K562 (cell line): ENCODE measurements at regions not wholly inside any gene's neighbourhood (a gene's known extent, or its start where the extent isn't known, plus 50 kb on each side); places are given as distances from the start of the nearest gene placed in this dataset.

Experiments used
- ATAC-seq: fragments of 200-7000 bp; cut with Tn5 transposase; 3 replicates; pipeline ENCODE4 v1.9.1; 2020; ENCODE audit warnings: moderate library complexity
- BruUV-seq: library from RNA; stranded (reverse); fragments of 400-500 nt; replicated peaks from 2 replicates; lab custom pipeline; 2021; lab: Mats Ljungman, UMichigan
- CTCF ChIA-PET: fragments of 300-600 bp; formaldehyde crosslinking; extraction: SDS; loops from one replicate; lab custom pipeline; 2021; ENCODE audit warnings: low intra/inter-chr PET ratio; lab: Yijun Ruan, JAX
- POLR2A ChIA-PET: fragments of 300-600, 350-650 bp; sonication (Branson Sonifier 250); formaldehyde crosslinking; extraction: SDS; loops from one replicate; lab custom pipeline; 2021; ENCODE audit warnings: antibody characterized with exemption, inconsistent platforms; lab: Yijun Ruan, JAX
- DNase-seq, 4 experiments: peaks; one replicate each; pipeline versions ENCODE4 v3.0.0 to v3.0.0-alpha.2; 2011 to 2018; ENCODE audit warnings: low spot score in 3 of 4, mixed read lengths in 3 of 4; ENCODE audit errors: extremely low read depth in 1 of 4
- FAIRE-seq: peaks from 2 replicates; lab custom pipeline; 2011; peaks lifted over from hg19 to GRCh38; lab: Jason Lieb, UNC
- H2AFZ ChIP-seq: 2 replicates; pipeline ENCODE4 v1.6.0; 2011; ENCODE audit warnings: low read depth, low read length, control low read depth, inconsistent platforms
- H3K27ac ChIP-seq: fragments of 200-600 bp; 3 replicates; pipeline ENCODE4 v1.8.0; 2011; ENCODE audit warnings: low read depth, mild to moderate bottlenecking, control low read depth, inconsistent platforms, low read length, moderate library complexity, mixed read lengths; ENCODE audit errors: extremely low read depth
- H3K27me3 ChIP-seq, 2 experiments: fragments of 300-600 bp in 1 of 2; 2 replicates in 1 of 2; 3 replicates in 1 of 2; pipeline versions ENCODE4 v1.6.0 to v1.8.0; 2011; ENCODE audit warnings: inconsistent platforms in 2 of 2, low read length in 2 of 2, mild to moderate bottlenecking in 1 of 2, mixed read lengths in 1 of 2, moderate library complexity in 1 of 2; ENCODE audit not compliant: control insufficient read depth in 2 of 2, insufficient read depth in 2 of 2
- H3K36me3 ChIP-seq: fragments of 300-600 bp; 3 replicates; pipeline ENCODE4 v1.8.0; 2011; ENCODE audit warnings: mild to moderate bottlenecking, low read length, inconsistent platforms; ENCODE audit not compliant: control insufficient read depth, insufficient read depth
- H3K4me1 ChIP-seq, 2 experiments: fragments of 200-600 bp in 1 of 2; replicated peaks in 1 of 2; 2 replicates in 1 of 2; 3 replicates in 1 of 2; pipeline versions ENCODE4 v1.5.1 to v1.8.0; 2011; ENCODE audit warnings: inconsistent platforms in 2 of 2, low read length in 2 of 2, mild to moderate bottlenecking in 1 of 2, mixed read lengths in 1 of 2, moderate library complexity in 1 of 2; ENCODE audit not compliant: control insufficient read depth in 2 of 2, insufficient read depth in 2 of 2
- H3K4me2 ChIP-seq: 2 replicates; pipeline ENCODE4 v1.6.1; 2011; ENCODE audit warnings: low read length, control low read depth, inconsistent platforms, mixed read lengths; ENCODE audit not compliant: insufficient read depth
- H3K4me3 ChIP-seq: fragments of 200-600 bp; sonication (generic), shearing (Covaris generic); 2 replicates; pipeline ENCODE4 v1.5.1; 2016; ENCODE audit warnings: control low read depth, inconsistent platforms
- H3K79me2 ChIP-seq: fragments of 200-600 bp; 3 replicates; pipeline ENCODE4 v1.8.0; 2011; ENCODE audit warnings: low read length, inconsistent platforms; ENCODE audit not compliant: control insufficient read depth, insufficient read depth
- H3K9ac ChIP-seq, 2 experiments: 2 replicates each; pipeline versions ENCODE4 v1.6.0 to v1.6.1; 2011; ENCODE audit warnings: low read depth in 2 of 2, low read length in 2 of 2, control low read depth in 1 of 2, inconsistent platforms in 1 of 2, mild to moderate bottlenecking in 1 of 2, mixed read lengths in 1 of 2; ENCODE audit not compliant: insufficient read depth in 1 of 2
- H3K9me1 ChIP-seq: one replicate; pipeline ENCODE4 v1.6.0; 2011; ENCODE audit warnings: inconsistent platforms, mild to moderate bottlenecking, low read length, moderate library complexity; ENCODE audit not compliant: control insufficient read depth, insufficient read depth
- H3K9me3 ChIP-seq: replicated peaks from 2 replicates; pipeline ENCODE4 v1.5.1; 2011; ENCODE audit warnings: low read depth, low read length, inconsistent platforms; ENCODE audit not compliant: control insufficient read depth, insufficient read depth
- H4K20me1 ChIP-seq: replicated peaks from 2 replicates; pipeline ENCODE4 v1.6.1; 2011; ENCODE audit warnings: low read length, inconsistent platforms, mixed read lengths; ENCODE audit not compliant: control insufficient read depth, insufficient read depth
- HBP1 ChIP-seq: fragments of 450-650 bp; formaldehyde crosslinking; IDR thresholded peaks from 2 replicates; pipeline ENCODE4 v1.4.0; 2022; ENCODE audit warnings: missing genetic modification characterization
- NELFE ChIP-seq: IDR thresholded peaks from 2 replicates; pipeline ENCODE4 v1.6.1; 2011; ENCODE audit warnings: mild to moderate bottlenecking; ENCODE audit not compliant: insufficient read depth, insufficient read length
- NR2C2 ChIP-seq, 2 experiments: fragments of 200-800 bp in 1 of 2; sonication (Bioruptor generic) in 1 of 2; sonication (generic) in 1 of 2; formaldehyde crosslinking in 1 of 2; IDR thresholded peaks; 2 replicates each; pipeline versions ENCODE4 v1.6.1 to v1.8.0; 2016 to 2022; ENCODE audit warnings: mild to moderate bottlenecking in 1 of 2, missing compliant biosample characterization in 1 of 2, missing genetic modification characterization in 1 of 2, missing genetic modification reagents in 1 of 2
- STAT5A ChIP-seq: IDR thresholded peaks from 2 replicates; pipeline ENCODE4 v1.6.1; 2012; ENCODE audit warnings: low read length, inconsistent platforms, borderline replicate concordance
- TARDBP ChIP-seq: fragments of 450-650 bp; IDR thresholded peaks from 2 replicates; pipeline ENCODE4 v1.6.1; 2016
- WGBS: fragments of 100-300 bp; shearing (Covaris generic); methylation state at CpG from one replicate; pipeline ENCODE4 v1.1.6; 2016; ENCODE audit warnings: low coverage, mixed read lengths; ENCODE audit not compliant: insufficient coverage; ENCODE audit errors: missing lambda C conversion rate; 5-methylcytosine and 5-hydroxymethylcytosine counted together
- in situ Hi-C: fragments of 300-500 bp; cut with MboI; formaldehyde crosslinking; loops from 4 replicates; pipeline ENCODE4 v1.15.0; 2018; ENCODE audit warnings: inconsistent platforms, mixed read lengths
- intact Hi-C: fragments of 100-400 bp; cut with micrococcal nuclease; formaldehyde crosslinking; loops from 2 replicates; pipeline ENCODE4 v1.14.2; 2022

GRCh38 chr5:174618589-174618988, 105.8 kb upstream of the MSX2 start:
- FAIRE-seq (no peak), DNase-seq (no peak), ATAC-seq (no peak)
- Histone ChIP-seq H2AFZ (no peak overlapping the region), H3K27ac (no peak overlapping the region), H3K4me3 (no peak overlapping the region), H3K9me3 (no peaks in the 10 kb centered on the region), H3K4me2 (no peak overlapping the region), H4K20me1 (no peaks in the 10 kb centered on the region), H3K9ac (no peak overlapping the region), H3K36me3 (no peaks in the 10 kb centered on the region), H3K27me3 (peaks cover 2 to 16% of the 10 kb centered on the region in 2 experiments; a peak in 2 of 5 replicates), H3K4me1 (no peaks in the 10 kb centered on the region), H3K9me1 (no peaks in the 10 kb centered on the region), H3K79me2 (no peaks in the 10 kb centered on the region)
- CTCF ChIA-PET, result no interaction called here
- TF ChIP-seq TARDBP (no peak), STAT5A (no peak), HBP1 (CRISPR knock-in tag) (no peak), NELFE (no peak)
- BruUV-seq, result no TSS peak
- POLR2A ChIA-PET, result no interaction called here
- intact Hi-C loops, result no loop called here
- in situ Hi-C loops, result no loop called here
- 0% methylated on average over 4 of the region's 4 CpGs for whole genome bisulfite sequencing

GRCh38 chr5:174622067-174622466, 102.3 kb upstream of the MSX2 start:
- H3K4me3 ChIP-seq, result no peak overlapping the region
- intact Hi-C loops, result no loop called here
- no peak overlapping the region for H3K27ac ChIP-seq
- peaks cover 2 to 28% of the 10 kb centered on the region in 2 experiments; a peak in 3 of 5 replicates for H3K27me3 ChIP-seq
- 0% methylated on average over 4 of the region's 4 CpGs for WGBS
- no peak overlapping the region for H3K4me2 ChIP-seq
- H3K9ac ChIP-seq, result no peak overlapping the region
- ATAC-seq, result no peak
- CTCF ChIA-PET, result no interaction called here
- H3K4me1 ChIP-seq, result no peaks in the 10 kb centered on the region
- H3K36me3 ChIP-seq, result no peaks in the 10 kb centered on the region
- H2AFZ ChIP-seq, result no peak overlapping the region
- no peak for DNase-seq
- no TSS peak for BruUV-seq
- no peaks in the 10 kb centered on the region for H3K9me1 ChIP-seq
- no peaks in the 10 kb centered on the region for H4K20me1 ChIP-seq
- H3K9me3 ChIP-seq, result no peaks in the 10 kb centered on the region
- in situ Hi-C loops, result no loop called here
- FAIRE-seq, result no peak
- POLR2A ChIA-PET, result no interaction called here
- no peaks in the 10 kb centered on the region for H3K79me2 ChIP-seq
- no peak for TF ChIP-seq NR2C2 (CRISPR knock-in tag; IDR thresholded peaks at IDR 0.05)
- no peak for TF ChIP-seq NR2C2 (tag; IDR thresholded peaks at IDR 0.05)
